ENCODE measurements at regions not wholly inside any gene's neighbourhood (a gene's known extent, or its start where the extent isn't known, plus 50 kb on each side); places are given as distances from the start of the nearest gene placed in this dataset.

DNA sequence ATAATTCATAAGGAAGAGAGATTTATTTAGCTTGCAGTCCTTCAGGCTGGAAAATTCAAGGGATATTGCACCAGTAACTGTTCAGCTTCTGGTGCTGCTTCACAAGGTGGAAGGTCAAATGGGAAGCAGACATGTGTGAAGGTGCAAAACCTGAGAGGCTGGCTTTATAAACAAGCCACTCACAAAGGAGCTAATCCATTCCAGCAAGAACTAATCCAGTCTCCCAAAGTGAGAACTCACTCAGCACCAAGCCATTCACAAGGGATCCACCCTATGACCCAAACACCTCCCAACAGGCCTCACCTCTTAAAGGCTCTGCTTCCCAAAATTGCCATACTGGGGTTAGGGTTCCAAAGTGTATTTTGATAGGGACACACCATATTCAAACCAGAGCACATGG is 1018.4 kb upstream of the ACVR2A start:
- TF ChIP-seq, protein P1, sequence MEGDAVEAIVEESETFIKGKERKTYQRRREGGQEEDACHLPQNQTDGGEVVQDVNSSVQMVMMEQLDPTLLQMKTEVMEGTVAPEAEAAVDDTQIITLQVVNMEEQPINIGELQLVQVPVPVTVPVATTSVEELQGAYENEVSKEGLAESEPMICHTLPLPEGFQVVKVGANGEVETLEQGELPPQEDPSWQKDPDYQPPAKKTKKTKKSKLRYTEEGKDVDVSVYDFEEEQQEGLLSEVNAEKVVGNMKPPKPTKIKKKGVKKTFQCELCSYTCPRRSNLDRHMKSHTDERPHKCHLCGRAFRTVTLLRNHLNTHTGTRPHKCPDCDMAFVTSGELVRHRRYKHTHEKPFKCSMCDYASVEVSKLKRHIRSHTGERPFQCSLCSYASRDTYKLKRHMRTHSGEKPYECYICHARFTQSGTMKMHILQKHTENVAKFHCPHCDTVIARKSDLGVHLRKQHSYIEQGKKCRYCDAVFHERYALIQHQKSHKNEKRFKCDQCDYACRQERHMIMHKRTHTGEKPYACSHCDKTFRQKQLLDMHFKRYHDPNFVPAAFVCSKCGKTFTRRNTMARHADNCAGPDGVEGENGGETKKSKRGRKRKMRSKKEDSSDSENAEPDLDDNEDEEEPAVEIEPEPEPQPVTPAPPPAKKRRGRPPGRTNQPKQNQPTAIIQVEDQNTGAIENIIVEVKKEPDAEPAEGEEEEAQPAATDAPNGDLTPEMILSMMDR (IDR thresholded peaks at IDR 0.05), result no peak
- no peak for TF ChIP-seq EZH2 (IDR thresholded peaks at IDR 0.05; ENCODE audit: borderline replicate concordance, insufficient read depth, low read depth, low read length, poor library complexity, severe bottlenecking)
